Upper lobe of left lung (tissue), 6 donors: ENCODE measurements at regions not wholly inside any gene's neighbourhood (a gene's known extent, or its start where the extent isn't known, plus 50 kb on each side); places are given as distances from the start of the nearest gene placed in this dataset.

ENCODE experiments used
- ATAC-seq, 2 donors: fragments of 200-7000 bp; cut with Tn5 transposase; one replicate each; pipeline ENCODE4 v1.9.1; 2022; ENCODE audit warnings: mild to moderate bottlenecking in 2 of 2, moderate library complexity in 2 of 2; ENCODE audit not compliant: low FRiP score in 2 of 2
- DNase-seq, 2 donors: peaks; one replicate each; pipeline ENCODE4 v3.0.0-alpha.2; 2019 to 2020
- H3K27ac ChIP-seq, 4 donors: fragments of 200-600 bp; sonication (generic); one replicate each; pipeline ENCODE4 v1.5.1; 2016 to 2019
- H3K27me3 ChIP-seq, 4 donors: fragments of 200-600 bp; sonication (generic); one replicate each; pipeline ENCODE4 v1.5.1; 2017 to 2019
- H3K36me3 ChIP-seq, 4 donors: fragments of 200-600 bp; sonication (generic); one replicate each; pipeline ENCODE4 v1.5.1; 2016 to 2019
- H3K4me1 ChIP-seq, 4 donors: fragments of 200-600 bp; sonication (generic); one replicate each; pipeline ENCODE4 v1.5.1; 2018 to 2019
- H3K4me3 ChIP-seq, 4 donors: fragments of 200-600 bp; sonication (generic); one replicate each; pipeline ENCODE4 v1.5.1; 2017 to 2019; ENCODE audit warnings: mild to moderate bottlenecking in 2 of 4, moderate library complexity in 1 of 4
- H3K9me3 ChIP-seq, 4 donors: fragments of 200-600 bp; sonication (generic); one replicate each; pipeline ENCODE4 v1.5.1; 2018 to 2019
- CTCF ChIP-seq, 6 experiments: fragments of 450-650 bp in 4 of 6; fragments of 200-600 bp in 2 of 6; sonication (generic) in 2 of 6; IDR thresholded peaks; one replicate each; pipeline ENCODE4 v1.5.1; 2016 to 2019; ENCODE audit warnings: antibody characterized with exemption in 6 of 6
- EP300 ChIP-seq, 4 donors: sonication (generic); formaldehyde crosslinking; IDR thresholded peaks; one replicate each; pipeline ENCODE4 v1.5.1; 2017; ENCODE audit warnings: antibody characterized with exemption in 4 of 4, control low read depth in 2 of 4
- POLR2A ChIP-seq, 4 donors: fragments of 450-650 bp; IDR thresholded peaks; one replicate each; pipeline ENCODE4 v1.5.1; 2016 to 2017; ENCODE audit warnings: antibody characterized with exemption in 4 of 4, mild to moderate bottlenecking in 2 of 4
- POLR2AphosphoS5 ChIP-seq, 2 donors: sonication (generic); formaldehyde crosslinking; IDR thresholded peaks; one replicate each; pipeline ENCODE4 v1.5.1; 2017; ENCODE audit warnings: antibody characterized with exemption in 2 of 2
- WGBS, 2 donors: methylation state at CpG; one replicate each; pipeline ENCODE4 v1.1.5; 2017 to 2018; 5-methylcytosine and 5-hydroxymethylcytosine counted together
- donor health status: DM: no; HTN: no; CAD: no; lungs with moderate emphysema.
- donor health status: DM: no; HTN: yes; CAD: no; lungs with severe emphysema.

- TF ChIP-seq EP300 (IDR thresholded peaks at IDR 0.05) (no peak), POLR2A (IDR thresholded peaks at IDR 0.05) (no peak), CTCF (IDR thresholded peaks at IDR 0.05) (no peak), POLR2AphosphoS5 (IDR thresholded peaks at IDR 0.05) (no peak)
- no peaks in the 10 kb centered on the region for H3K4me1 ChIP-seq
- H3K4me3 ChIP-seq = no peak overlapping the region
- no peaks in the 10 kb centered on the region for H3K9me3 ChIP-seq
- H3K27ac ChIP-seq = no peak overlapping the region
- H3K27me3 ChIP-seq = no peaks in the 10 kb centered on the region
- no peaks in the 10 kb centered on the region for H3K36me3 ChIP-seq
- WGBS, 2 donors = 67 to 82% methylated on average over 4 of the region's 4 CpGs
- DNase-seq (no peak), ATAC-seq (no peak)
These were observed 354.8 kb upstream of the C2CD4B start for GRCh38 chr15:62519900-62520299.

GRCh38 chr15:62520887-62521286, 355.8 kb upstream of the C2CD4B start:
- DNase-seq = no peak
- no peak overlapping the region for H3K4me3 ChIP-seq
- H3K27ac ChIP-seq = no peak overlapping the region
- H3K36me3 ChIP-seq = no peaks in the 10 kb centered on the region
- H3K9me3 ChIP-seq = no peaks in the 10 kb centered on the region
- no peaks in the 10 kb centered on the region for H3K4me1 ChIP-seq
- ATAC-seq = no peak
- TF ChIP-seq POLR2A (IDR thresholded peaks at IDR 0.05) (no peak), EP300 (IDR thresholded peaks at IDR 0.05) (no peak)
- 92 to 99% methylated on average over 2 of the region's 2 CpGs for WGBS, 2 donors
- H3K27me3 ChIP-seq = no peaks in the 10 kb centered on the region

- no peak overlapping the region for H3K27ac ChIP-seq
- no peaks in the 10 kb centered on the region for H3K4me1 ChIP-seq
- no peak for TF ChIP-seq CTCF (IDR thresholded peaks at IDR 0.05)
- no peak for TF ChIP-seq EP300 (IDR thresholded peaks at IDR 0.05)
- TF ChIP-seq POLR2A (IDR thresholded peaks at IDR 0.05) = no peak
- TF ChIP-seq POLR2AphosphoS5 (IDR thresholded peaks at IDR 0.05) = no peak
- DNase-seq (no peak), ATAC-seq (no peak)
- no peaks in the 10 kb centered on the region for H3K9me3 ChIP-seq
- no peaks in the 10 kb centered on the region for H3K36me3 ChIP-seq
- no peak overlapping the region for H3K4me3 ChIP-seq
- 85 to 86% methylated on average over 2 of the region's 2 CpGs for WGBS, 2 donors
- H3K27me3 ChIP-seq = no peaks in the 10 kb centered on the region
These were observed 356.3 kb upstream of the C2CD4B start for GRCh38 chr15:62521396-62521795.

- Histone ChIP-seq H3K4me3 (no peak overlapping the region), H3K4me1 (no peaks in the 10 kb centered on the region), H3K9me3 (no peaks in the 10 kb centered on the region), H3K36me3 (no peaks in the 10 kb centered on the region), H3K27me3 (no peaks in the 10 kb centered on the region), H3K27ac (no peak overlapping the region)
- ATAC-seq (no peak), DNase-seq (no peak)
- TF ChIP-seq POLR2A (IDR thresholded peaks at IDR 0.05) (no peak), CTCF (IDR thresholded peaks at IDR 0.05) (no peak), POLR2AphosphoS5 (IDR thresholded peaks at IDR 0.05) (no peak), EP300 (IDR thresholded peaks at IDR 0.05) (no peak)
- WGBS, 2 donors = 86 to 87% methylated on average over 4 of the region's 4 CpGs
These were observed 359.8 kb upstream of the C2CD4B start for GRCh38 chr15:62524848-62525247.

GRCh38 chr15:62527387-62527786, 362.3 kb upstream of the C2CD4B start:
- no peak for TF ChIP-seq POLR2A (IDR thresholded peaks at IDR 0.05)
- TF ChIP-seq POLR2AphosphoS5 (IDR thresholded peaks at IDR 0.05) = no peak
- no peak for TF ChIP-seq CTCF (IDR thresholded peaks at IDR 0.05)
- TF ChIP-seq EP300 (IDR thresholded peaks at IDR 0.05) = no peak
- Histone ChIP-seq H3K27me3 (no peaks in the 10 kb centered on the region), H3K4me1 (no peaks in the 10 kb centered on the region), H3K4me3 (no peak overlapping the region), H3K36me3 (no peaks in the 10 kb centered on the region), H3K27ac (no peak overlapping the region), H3K9me3 (no peaks in the 10 kb centered on the region)
- DNase-seq (no peak), ATAC-seq (no peak)
- 77 to 85% methylated on average over 2 of the region's 2 CpGs for WGBS, 2 donors
